GM12865 (cell line): ENCODE measurements at regions not wholly inside any gene's neighbourhood (a gene's known extent, or its start where the extent isn't known, plus 50 kb on each side); places are given as distances from the start of the nearest gene placed in this dataset.

Experiments
- DNase-seq: peaks from one replicate; pipeline ENCODE4 v3.0.0; 2010; ENCODE audit warnings: low read depth
- H3K4me3 ChIP-seq: 2 replicates; pipeline ENCODE4 v1.5.1; 2011; ENCODE audit warnings: mild to moderate bottlenecking, low read depth, low read length, control low read depth
- TF ChIP-seq, protein P1 (sequence below): IDR thresholded peaks from 2 replicates; pipeline ENCODE4 v1.5.1; 2011; ENCODE audit warnings: low read length, control low read depth, low read depth, inconsistent platforms; ENCODE audit not compliant: insufficient read depth; ENCODE audit errors: missing control alignments

DNA sequence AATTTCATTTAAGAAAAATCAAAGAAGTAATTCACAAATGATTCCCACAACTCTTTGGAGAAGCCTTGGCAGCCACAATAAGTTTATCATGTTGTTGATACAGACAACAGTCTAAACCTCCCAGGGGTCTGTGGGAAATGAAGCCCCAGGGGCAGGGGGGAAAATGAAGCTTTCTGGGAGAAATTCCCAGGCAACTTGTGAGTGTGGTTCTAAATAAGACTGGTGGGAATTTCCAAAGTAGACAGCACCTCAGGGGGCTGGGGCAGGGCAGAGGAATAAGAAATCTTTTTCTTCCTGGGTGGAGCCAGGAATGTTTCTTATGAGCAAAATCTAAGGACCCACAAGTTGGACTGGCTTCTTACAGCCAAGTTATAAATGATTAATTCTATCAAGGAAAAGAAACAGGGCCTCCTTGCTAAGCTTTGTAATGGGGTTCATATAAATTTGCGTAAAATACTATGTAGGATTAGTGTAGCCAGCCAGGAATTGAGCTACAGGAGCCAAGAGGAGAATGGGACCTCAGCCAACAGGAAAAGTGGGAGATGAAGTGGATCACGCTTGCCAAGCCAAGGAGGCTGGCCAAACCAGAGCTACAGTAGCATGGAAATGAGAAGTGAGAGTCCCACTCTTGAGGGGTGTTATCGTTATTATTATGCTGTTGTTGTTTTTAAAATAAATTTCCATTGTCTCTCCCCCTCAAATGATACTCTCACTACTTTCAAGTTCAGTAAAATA lies 182.9 kb upstream of the FAR2 start:
- H3K4me3 ChIP-seq: no peak overlapping the region
- no peak for DNase-seq
- TF ChIP-seq, protein P1, sequence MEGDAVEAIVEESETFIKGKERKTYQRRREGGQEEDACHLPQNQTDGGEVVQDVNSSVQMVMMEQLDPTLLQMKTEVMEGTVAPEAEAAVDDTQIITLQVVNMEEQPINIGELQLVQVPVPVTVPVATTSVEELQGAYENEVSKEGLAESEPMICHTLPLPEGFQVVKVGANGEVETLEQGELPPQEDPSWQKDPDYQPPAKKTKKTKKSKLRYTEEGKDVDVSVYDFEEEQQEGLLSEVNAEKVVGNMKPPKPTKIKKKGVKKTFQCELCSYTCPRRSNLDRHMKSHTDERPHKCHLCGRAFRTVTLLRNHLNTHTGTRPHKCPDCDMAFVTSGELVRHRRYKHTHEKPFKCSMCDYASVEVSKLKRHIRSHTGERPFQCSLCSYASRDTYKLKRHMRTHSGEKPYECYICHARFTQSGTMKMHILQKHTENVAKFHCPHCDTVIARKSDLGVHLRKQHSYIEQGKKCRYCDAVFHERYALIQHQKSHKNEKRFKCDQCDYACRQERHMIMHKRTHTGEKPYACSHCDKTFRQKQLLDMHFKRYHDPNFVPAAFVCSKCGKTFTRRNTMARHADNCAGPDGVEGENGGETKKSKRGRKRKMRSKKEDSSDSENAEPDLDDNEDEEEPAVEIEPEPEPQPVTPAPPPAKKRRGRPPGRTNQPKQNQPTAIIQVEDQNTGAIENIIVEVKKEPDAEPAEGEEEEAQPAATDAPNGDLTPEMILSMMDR: no peak

DNA sequence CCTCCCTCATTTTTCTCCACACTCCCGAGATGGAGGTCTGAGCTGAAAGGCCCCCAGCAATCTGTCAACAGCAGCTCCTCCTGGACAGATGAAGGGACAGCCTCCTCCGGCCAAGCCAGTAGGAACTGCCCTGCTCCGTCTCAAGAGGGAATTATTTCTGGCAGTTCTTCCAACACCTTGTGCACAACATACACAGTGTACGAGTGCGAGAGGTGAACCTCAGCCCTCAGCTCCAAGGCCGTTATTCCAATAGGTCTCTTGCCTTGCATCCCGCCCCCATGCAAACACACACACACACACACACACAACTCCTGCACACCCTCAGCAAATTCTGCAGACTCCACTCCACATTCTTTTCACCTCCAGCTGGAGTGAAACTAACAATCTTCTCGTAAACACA lies 181.7 kb upstream of the FAR2 start:
- DNase-seq: no peak
- TF ChIP-seq, protein P1: no peak
- H3K4me3 ChIP-seq: no peak overlapping the region

DNA sequence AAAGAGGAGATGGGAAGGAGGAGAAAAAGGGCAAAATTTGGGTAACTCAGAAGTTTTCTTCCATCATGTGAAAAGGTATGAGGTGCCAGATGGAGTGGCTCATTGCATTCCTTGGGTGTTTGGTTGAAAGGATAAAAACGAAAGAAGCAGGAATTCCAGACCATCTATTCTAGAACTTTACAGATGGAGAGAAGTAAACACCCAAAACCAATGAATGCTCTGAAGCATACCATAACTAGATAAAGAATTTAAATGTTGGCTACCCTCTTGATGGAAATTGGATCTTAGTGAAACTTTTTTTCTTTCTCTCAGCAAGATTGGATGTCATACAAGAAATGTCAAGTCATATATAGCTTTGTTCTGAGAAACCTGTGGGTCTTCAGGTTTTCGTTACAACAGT lies 175.6 kb upstream of the FAR2 start:
- DNase-seq: no peak
- no peak overlapping the region for H3K4me3 ChIP-seq
- TF ChIP-seq, protein P1: no peak

DNA sequence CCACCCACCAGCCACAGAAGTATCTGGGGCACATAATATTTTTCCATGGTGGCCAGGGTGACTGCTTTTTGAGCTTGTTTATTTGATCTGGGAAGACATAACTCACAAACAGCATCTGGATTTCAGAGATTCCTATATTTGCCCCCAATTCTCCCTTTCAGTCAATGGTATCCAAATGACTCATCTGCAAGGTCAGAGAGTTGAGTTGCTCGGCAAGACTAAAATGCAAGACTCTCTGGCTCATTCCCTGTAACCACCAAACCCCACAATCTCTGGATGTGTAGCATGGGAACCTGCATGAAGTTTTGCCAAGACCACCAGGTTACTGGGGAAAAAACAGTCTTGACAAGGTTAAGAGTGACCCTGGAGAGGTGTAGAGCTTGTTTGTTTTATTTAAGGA lies 174.9 kb upstream of the FAR2 start:
- TF ChIP-seq, protein P1: no peak
- no peak overlapping the region for H3K4me3 ChIP-seq
- peak; percentile 7 for DNase-seq

DNA sequence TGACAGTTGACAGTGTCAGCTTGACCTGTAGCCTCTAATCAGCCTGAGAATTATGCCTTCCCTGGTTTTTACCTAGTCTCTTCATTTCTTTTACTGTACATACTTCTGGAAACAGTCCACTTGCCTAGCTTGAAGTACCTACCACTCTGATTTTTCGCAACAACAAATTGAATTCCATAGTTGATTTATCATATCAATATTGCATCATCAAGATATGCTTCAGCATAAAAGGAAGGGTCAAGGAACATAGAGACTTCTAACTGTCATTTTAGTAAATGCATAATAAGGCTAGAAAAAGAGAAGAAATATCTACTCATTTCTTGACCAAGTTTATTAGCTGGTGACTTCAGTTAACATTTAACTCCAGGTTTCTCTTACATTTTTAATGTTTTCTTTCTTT lies 174.2 kb upstream of the FAR2 start:
- DNase-seq: no peak
- H3K4me3 ChIP-seq: no peak overlapping the region

DNA sequence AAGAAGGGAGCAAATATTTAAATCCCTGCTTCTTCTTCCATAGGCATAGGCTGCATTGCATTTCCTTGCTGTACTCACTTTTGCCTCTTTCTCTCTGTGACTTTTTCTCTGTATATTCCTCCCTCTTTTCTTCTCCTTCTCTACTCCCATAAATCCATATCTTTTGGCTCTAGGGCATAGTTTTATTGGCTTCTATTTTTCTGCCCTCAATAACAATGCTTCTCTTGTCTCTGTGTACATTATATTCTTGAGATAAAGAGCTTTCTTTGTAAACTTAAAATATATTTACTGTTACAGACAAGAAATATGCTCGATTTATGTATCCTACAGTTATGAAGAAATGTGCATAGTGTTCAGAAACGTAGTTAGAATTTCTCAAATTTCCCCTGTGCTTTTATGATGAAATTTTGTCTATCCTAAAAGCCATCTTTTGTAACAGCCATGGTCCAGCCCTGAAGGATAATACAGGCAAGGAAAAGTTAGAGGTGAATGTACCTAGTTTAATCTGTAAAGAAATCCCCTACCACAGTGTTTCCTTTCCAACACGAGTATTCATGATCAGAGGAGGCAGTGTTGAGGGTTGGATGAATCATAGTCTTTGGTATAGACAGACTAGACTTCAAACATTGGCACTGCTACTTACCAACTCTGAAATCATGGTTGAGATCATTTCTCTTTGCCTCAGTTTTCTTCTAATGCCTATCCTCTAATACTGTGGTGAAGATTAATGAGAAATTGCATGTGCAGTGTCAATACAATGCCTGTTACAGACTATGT lies 173.3 kb upstream of the FAR2 start:
- no peak overlapping the region for H3K4me3 ChIP-seq
- TF ChIP-seq, protein P1: no peak
- DNase-seq: no peak

More for the DNA sequence above, 174.2 kb upstream of the FAR2 start:
- TF ChIP-seq, protein P1: no peak
